ENCODE measurements at regions not wholly inside any gene's neighbourhood (a gene's known extent, or its start where the extent isn't known, plus 50 kb on each side); places are given as distances from the start of the nearest gene placed in this dataset.

DNA sequence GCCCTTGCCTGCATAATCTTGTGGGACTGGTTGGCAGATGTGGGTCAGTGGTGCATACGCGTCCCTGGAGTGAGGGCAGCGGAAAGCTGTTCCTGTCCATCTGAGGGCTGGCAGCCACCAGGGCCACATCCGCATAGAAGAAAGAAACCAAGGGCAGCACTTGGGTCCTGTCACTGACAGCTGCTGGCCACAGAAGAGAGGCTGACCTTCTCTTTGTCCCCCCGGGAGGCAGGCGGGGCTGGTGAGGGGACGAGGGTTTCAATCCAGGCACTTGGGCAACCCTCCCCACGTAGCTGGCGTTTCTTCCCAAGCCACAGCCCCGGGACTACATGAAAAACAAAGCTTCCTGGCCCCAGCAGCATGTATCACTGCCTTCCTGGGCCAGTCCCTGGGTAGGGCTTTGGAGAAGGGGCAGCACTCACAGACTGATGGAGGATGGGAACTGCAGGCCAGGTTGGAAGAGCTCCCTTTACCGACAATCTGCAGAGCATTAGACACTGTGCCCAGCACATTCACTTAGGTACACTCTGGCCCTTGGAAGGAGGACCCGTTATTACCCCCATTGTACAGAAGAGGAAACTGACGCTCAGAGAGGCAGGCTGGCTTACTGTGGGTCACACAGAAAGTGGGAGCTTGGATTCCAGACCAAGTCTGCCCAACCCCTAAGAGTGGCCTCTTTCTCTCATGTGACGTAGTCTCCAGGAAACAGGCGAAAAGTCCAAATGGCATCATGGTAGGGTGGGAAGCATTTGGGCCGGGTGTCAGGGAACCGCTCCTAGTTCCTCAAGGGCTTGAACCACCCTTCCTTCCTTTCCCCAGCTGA lies 78.8 kb upstream of the SLC6A6 start:
- H3K9me3 ChIP-seq (replicated peaks) = peaks cover 6% of the 10 kb centered on the region

DNA sequence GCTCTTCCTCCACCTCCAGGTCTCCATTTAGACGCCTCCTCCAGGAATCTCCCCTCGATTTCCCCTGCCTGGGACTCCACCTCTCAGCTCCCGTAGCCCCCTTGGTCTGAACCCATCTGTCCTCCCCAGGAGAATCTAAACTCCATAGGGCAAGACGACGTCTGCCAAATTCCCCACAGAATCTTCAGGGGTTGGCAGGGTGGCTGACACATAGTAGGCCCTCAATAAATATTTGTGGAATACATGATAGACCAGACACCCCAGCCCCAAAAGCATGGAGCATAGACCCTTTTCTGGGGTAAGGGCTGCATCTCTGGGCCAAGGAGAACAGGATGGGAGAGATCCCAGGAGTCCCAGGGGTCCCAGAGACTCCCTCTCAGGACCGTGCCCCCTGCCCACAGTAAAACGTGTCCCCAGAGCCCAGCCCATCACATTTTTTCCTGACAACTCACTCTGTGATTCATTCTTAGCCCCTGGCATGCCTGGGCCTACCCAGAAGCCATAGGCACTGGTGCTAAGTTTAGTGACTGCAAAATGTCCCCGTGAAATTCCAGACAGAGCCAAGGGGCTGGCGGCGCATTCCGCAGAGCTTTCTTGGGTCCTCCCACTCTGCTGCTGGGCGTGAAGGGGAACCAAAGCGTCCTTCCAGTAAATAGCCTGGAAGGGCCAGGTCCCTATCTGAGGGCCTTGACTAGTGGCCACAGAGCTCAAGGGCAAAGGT lies 78.0 kb upstream of the SLC6A6 start:
- H3K27ac ChIP-seq (replicated peaks) = peak overlapping the region; percentile 78
- intact Hi-C loops (cut with micrococcal nuclease) = no loop called here
- H3K4me1 ChIP-seq = peaks cover 30% of the 10 kb centered on the region
- H3K27me3 ChIP-seq (ENCODE audit: low read depth) = peaks cover 12% of the 10 kb centered on the region
- H3K9me3 ChIP-seq (replicated peaks) = peaks cover 6% of the 10 kb centered on the region
- TF ChIP-seq, protein P1, sequence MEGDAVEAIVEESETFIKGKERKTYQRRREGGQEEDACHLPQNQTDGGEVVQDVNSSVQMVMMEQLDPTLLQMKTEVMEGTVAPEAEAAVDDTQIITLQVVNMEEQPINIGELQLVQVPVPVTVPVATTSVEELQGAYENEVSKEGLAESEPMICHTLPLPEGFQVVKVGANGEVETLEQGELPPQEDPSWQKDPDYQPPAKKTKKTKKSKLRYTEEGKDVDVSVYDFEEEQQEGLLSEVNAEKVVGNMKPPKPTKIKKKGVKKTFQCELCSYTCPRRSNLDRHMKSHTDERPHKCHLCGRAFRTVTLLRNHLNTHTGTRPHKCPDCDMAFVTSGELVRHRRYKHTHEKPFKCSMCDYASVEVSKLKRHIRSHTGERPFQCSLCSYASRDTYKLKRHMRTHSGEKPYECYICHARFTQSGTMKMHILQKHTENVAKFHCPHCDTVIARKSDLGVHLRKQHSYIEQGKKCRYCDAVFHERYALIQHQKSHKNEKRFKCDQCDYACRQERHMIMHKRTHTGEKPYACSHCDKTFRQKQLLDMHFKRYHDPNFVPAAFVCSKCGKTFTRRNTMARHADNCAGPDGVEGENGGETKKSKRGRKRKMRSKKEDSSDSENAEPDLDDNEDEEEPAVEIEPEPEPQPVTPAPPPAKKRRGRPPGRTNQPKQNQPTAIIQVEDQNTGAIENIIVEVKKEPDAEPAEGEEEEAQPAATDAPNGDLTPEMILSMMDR (IDR thresholded peaks at IDR 0.05; ENCODE audit: borderline replicate concordance) = no peak
- H3K4me3 ChIP-seq = no peak overlapping the region
- DNase-seq = no peak
- no peaks in the 10 kb centered on the region for H3K36me3 ChIP-seq

More for the DNA sequence above, 78.8 kb upstream of the SLC6A6 start:
- TF ChIP-seq, protein P1 (IDR thresholded peaks at IDR 0.05; ENCODE audit: borderline replicate concordance) = no peak
- no peak for DNase-seq
- Histone ChIP-seq H3K27ac (replicated peaks) (peak overlapping the region; percentile 78), H3K36me3 (no peaks in the 10 kb centered on the region), H3K27me3 (ENCODE audit: low read depth) (peaks cover 8% of the 10 kb centered on the region), H3K4me3 (peak overlapping the region; percentile 14), H3K4me1 (peaks cover 31% of the 10 kb centered on the region)
- intact Hi-C loops (cut with micrococcal nuclease) = no loop called here

DNA sequence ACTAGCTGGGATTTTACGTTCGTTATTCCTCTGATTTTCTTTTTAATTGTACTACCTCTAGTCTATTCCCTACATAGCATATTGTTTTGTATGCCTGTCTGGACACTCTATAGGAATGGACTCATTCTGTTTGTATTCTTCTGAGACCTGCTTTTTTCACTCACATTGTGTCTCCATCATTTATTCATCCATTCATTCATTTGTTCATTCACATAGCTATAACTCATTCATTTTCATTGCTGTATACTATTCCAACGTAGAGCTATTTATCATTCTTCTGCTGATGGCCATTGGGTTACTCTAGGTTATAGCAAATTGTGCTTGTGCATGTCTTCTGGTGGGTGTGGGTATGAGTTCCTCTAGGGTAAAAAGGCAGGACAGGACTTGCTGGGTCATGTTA lies 74.0 kb upstream of the SLC6A6 start:
- H3K27ac ChIP-seq (replicated peaks) = no peak overlapping the region
- no peak overlapping the region for H3K4me3 ChIP-seq
- DNase-seq = no peak
- TF ChIP-seq, protein P1 (IDR thresholded peaks at IDR 0.05; ENCODE audit: borderline replicate concordance) = no peak
- H3K27me3 ChIP-seq (ENCODE audit: low read depth) = peaks cover 17% of the 10 kb centered on the region
- H3K36me3 ChIP-seq = no peaks in the 10 kb centered on the region
- intact Hi-C loops (cut with micrococcal nuclease) = no loop called here
- no peaks in the 10 kb centered on the region for H3K9me3 ChIP-seq (replicated peaks)
- H3K4me1 ChIP-seq = peaks cover 13% of the 10 kb centered on the region

DNA sequence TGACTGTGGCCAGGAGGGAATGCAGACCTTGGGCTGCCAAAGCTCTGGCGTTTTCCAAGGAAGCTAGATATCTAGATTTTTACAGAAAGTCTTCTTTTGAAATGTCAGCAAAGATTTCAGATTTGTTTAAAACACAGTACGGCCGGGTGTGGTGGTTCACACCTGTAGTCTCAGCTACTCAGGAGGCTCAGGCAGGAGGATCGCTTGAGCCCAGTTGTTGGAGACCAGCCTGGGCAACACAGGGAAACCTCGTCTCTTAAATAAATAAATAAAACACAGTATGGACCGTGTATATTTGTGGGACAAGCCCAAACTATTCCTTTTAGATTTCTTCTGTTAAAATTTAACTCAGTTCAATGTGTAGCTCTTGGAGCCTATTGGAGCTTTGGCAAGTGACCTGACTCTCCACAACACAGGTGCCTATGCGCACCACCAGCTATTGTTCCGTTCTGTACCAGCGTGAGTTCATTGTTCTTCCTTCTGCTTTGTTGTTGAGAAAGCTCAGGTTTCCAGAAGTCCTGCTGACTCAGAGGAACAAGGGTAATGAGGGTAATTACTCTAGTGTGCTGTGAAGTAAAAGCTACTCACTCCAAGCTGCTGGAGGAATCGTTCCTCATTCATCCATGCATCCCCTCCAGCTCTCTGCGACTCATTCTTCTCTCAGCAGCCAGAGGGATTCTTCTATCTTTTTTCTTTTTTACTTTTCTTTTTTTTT lies 73.1 kb upstream of the SLC6A6 start:
- Histone ChIP-seq H3K4me1 (peaks cover 5% of the 10 kb centered on the region), H3K27ac (replicated peaks) (no peak overlapping the region), H3K36me3 (no peaks in the 10 kb centered on the region), H3K4me3 (no peak overlapping the region), H3K27me3 (ENCODE audit: low read depth) (peaks cover 24% of the 10 kb centered on the region), H3K9me3 (replicated peaks) (no peaks in the 10 kb centered on the region)
- no peak for DNase-seq
- TF ChIP-seq, protein P1 (IDR thresholded peaks at IDR 0.05; ENCODE audit: borderline replicate concordance) = no peak
- intact Hi-C loops (cut with micrococcal nuclease) = no loop called here

DNA sequence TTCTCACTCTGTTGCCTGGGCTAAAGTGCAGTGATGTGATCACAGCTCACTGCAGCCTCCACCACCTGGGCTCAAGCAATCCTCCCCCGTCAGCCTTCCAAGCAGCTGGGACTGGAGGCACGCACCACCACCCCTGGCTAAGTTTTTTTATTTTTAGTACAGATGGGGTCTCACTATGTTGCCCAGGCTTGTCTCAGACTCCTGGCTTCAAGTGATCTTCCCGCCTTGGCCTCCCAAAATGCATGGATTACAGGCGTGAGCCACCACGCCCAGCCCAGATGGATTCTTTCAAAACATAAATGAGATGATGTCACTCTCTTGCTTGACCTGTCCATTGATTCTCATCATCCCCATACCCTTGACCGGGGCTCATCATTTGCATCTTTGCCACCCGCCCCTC lies 72.6 kb upstream of the SLC6A6 start:
- intact Hi-C loops (cut with micrococcal nuclease) = no loop called here
- TF ChIP-seq, protein P1 (IDR thresholded peaks at IDR 0.05; ENCODE audit: borderline replicate concordance) = no peak
- Histone ChIP-seq H3K4me1 (no peaks in the 10 kb centered on the region), H3K27me3 (ENCODE audit: low read depth) (peaks cover 25% of the 10 kb centered on the region), H3K4me3 (no peak overlapping the region), H3K27ac (replicated peaks) (no peak overlapping the region), H3K9me3 (replicated peaks) (no peaks in the 10 kb centered on the region), H3K36me3 (no peaks in the 10 kb centered on the region)
- no peak for DNase-seq
